Gastrocnemius medialis (tissue), 4 donors: ENCODE measurements at regions not wholly inside any gene's neighbourhood (a gene's known extent, or its start where the extent isn't known, plus 50 kb on each side); places are given as distances from the start of the nearest gene placed in this dataset.

Experiments
- ATAC-seq, 2 donors: fragments of 150-250 bp; one replicate each; pipeline ENCODE4 v1.9.1; 2016
- DNase-seq, 2 donors: peaks; one replicate each; pipeline ENCODE4 v3.0.0-alpha.2; 2019
- H3K27ac ChIP-seq, 4 donors: fragments of 200-600 bp; sonication (generic); 1 replicate in 1 of 4; 2 replicates in 3 of 4; pipeline ENCODE4 v1.5.1; 2016 to 2018; ENCODE audit warnings: mild to moderate bottlenecking in 2 of 4, moderate library complexity in 1 of 4
- H3K27me3 ChIP-seq, 3 donors: fragments of 200-600 bp; sonication (generic) in 2 of 3; 1 replicate in 1 of 3; 2 replicates in 2 of 3; pipeline versions ENCODE4 v1.5.1 to v1.6.0; 2016 to 2019; ENCODE audit warnings: mild to moderate bottlenecking in 1 of 3, moderate library complexity in 1 of 3
- H3K36me3 ChIP-seq, 2 donors: fragments of 200-600 bp; sonication (generic) in 1 of 2; one replicate each; pipeline ENCODE4 v1.5.1; 2017 to 2018
- H3K4me1 ChIP-seq, 2 donors: fragments of 200-600 bp; sonication (generic) in 1 of 2; one replicate each; pipeline ENCODE4 v1.5.1; 2016 to 2017; ENCODE audit warnings: mild to moderate bottlenecking in 2 of 2
- H3K4me3 ChIP-seq, 4 donors: fragments of 200-600 bp; sonication (generic) in 3 of 4; 1 replicate in 1 of 4; 2 replicates in 3 of 4; pipeline ENCODE4 v1.5.1; 2016 to 2019; ENCODE audit warnings: mild to moderate bottlenecking in 2 of 4
- H3K9me3 ChIP-seq, 3 donors: fragments of 200-600 bp; sonication (generic) in 2 of 3; 1 replicate in 1 of 3; 2 replicates in 2 of 3; pipeline ENCODE4 v1.5.1; 2016 to 2019
- CTCF ChIP-seq, 5 experiments: fragments of 450-650 bp in 3 of 5; fragments of 200-600 bp in 2 of 5; sonication (generic) in 2 of 5; IDR thresholded peaks in 4 of 5; conservative IDR thresholded peaks in 1 of 5; 1 replicate in 4 of 5; 2 replicates in 1 of 5; pipeline ENCODE4 v1.5.1; 2016 to 2019; ENCODE audit warnings: antibody characterized with exemption in 5 of 5, mild to moderate bottlenecking in 3 of 5, moderate library complexity in 3 of 5
- POLR2A ChIP-seq, 2 donors: fragments of 450-650 bp; IDR thresholded peaks; one replicate each; pipeline ENCODE4 v1.6.1; 2017; ENCODE audit warnings: antibody characterized with exemption in 2 of 2, mild to moderate bottlenecking in 2 of 2, moderate library complexity in 2 of 2
- in situ Hi-C, 4 donors: fragments of 200-750 bp; cut with MboI; loops; one replicate each; pipeline versions ENCODE4 v1.15.0 to v1.8.0; 2017; ENCODE audit warnings: low sequenced_read_pairs in 4 of 4
- intact Hi-C: fragments of 100-400 bp; cut with DNase I; formaldehyde crosslinking; loops from one replicate; pipeline ENCODE4 v1.15.1; 2023; ENCODE audit warnings: low total_unique reads

GRCh38 chr5:74031536-74031935 lies 405.5 kb downstream of the ARHGEF28 start:
- Histone ChIP-seq H3K4me1 (peaks cover 0 to 6% of the 10 kb centered on the region in 2 donors), H3K9me3 (no peaks in the 10 kb centered on the region), H3K4me3 (no peak overlapping the region), H3K27me3 (no peaks in the 10 kb centered on the region), H3K36me3 (no peaks in the 10 kb centered on the region), H3K27ac (no peak overlapping the region)
- DNase-seq (no peak), ATAC-seq (no peak)
- TF ChIP-seq POLR2A (IDR thresholded peaks at IDR 0.05) (no peak), CTCF (IDR thresholded peaks at IDR 0.05 in 4 of 5, conservative IDR thresholded peaks at IDR 0.05 in 1 of 5) (no peak)
- intact Hi-C loops (no loop called here), in situ Hi-C loops (loop anchor here in 2 of 4 donors (5.0 to 25.0 kb wide), 2 partner anchors 606 to 616 kb away; partner anchors contain the start of gene ENC1 (in 1 of the 2))

GRCh38 chr5:74030821-74031220 lies 404.8 kb downstream of the ARHGEF28 start:
- intact Hi-C loops = no loop called here

GRCh38 chr5:74030371-74030770 lies 404.4 kb downstream of the ARHGEF28 start:
- H3K27ac ChIP-seq = no peak overlapping the region
- in situ Hi-C loops (loop anchor here in 2 of 4 donors (5.0 to 25.0 kb wide), 2 partner anchors 607 to 617 kb away; partner anchors contain the start of gene ENC1 (in 1 of the 2)), intact Hi-C loops (no loop called here)
- no peak for DNase-seq
- H3K4me1 ChIP-seq = peaks cover 0 to 1% of the 10 kb centered on the region in 2 donors
- no peak overlapping the region for H3K4me3 ChIP-seq
- TF ChIP-seq CTCF (IDR thresholded peaks at IDR 0.05 in 4 of 5, conservative IDR thresholded peaks at IDR 0.05 in 1 of 5) (no peak), POLR2A (IDR thresholded peaks at IDR 0.05) (no peak)
- no peaks in the 10 kb centered on the region for H3K36me3 ChIP-seq
- no peaks in the 10 kb centered on the region for H3K9me3 ChIP-seq
- no peaks in the 10 kb centered on the region for H3K27me3 ChIP-seq
- ATAC-seq = no peak

More at GRCh38 chr5:74030821-74031220, 404.8 kb downstream of the ARHGEF28 start:
- in situ Hi-C loops = loop anchor here in 2 of 4 donors (5.0 to 25.0 kb wide), 2 partner anchors 606 to 616 kb away; partner anchors contain the start of gene ENC1 (in 1 of the 2)
- DNase-seq (no peak), ATAC-seq (no peak)
- Histone ChIP-seq H3K27ac (no peak overlapping the region), H3K27me3 (no peaks in the 10 kb centered on the region), H3K9me3 (no peaks in the 10 kb centered on the region), H3K4me1 (peaks cover 0 to 6% of the 10 kb centered on the region in 2 donors), H3K4me3 (no peak overlapping the region), H3K36me3 (no peaks in the 10 kb centered on the region)
- TF ChIP-seq POLR2A (IDR thresholded peaks at IDR 0.05) (no peak), CTCF (IDR thresholded peaks at IDR 0.05 in 4 of 5, conservative IDR thresholded peaks at IDR 0.05 in 1 of 5) (no peak)

GRCh38 chr5:74028976-74029375 lies 403.0 kb downstream of the ARHGEF28 start:
- Histone ChIP-seq H3K4me3 (no peak overlapping the region), H3K27me3 (no peaks in the 10 kb centered on the region), H3K27ac (no peak overlapping the region), H3K36me3 (no peaks in the 10 kb centered on the region), H3K4me1 (no peaks in the 10 kb centered on the region), H3K9me3 (no peaks in the 10 kb centered on the region)
- in situ Hi-C loops = loop anchor here in 1 of 4 donors (25.0 kb wide), 1 partner anchor 608 kb away; the partner anchor contains the start of gene ENC1
- TF ChIP-seq CTCF (IDR thresholded peaks at IDR 0.05 in 4 of 5, conservative IDR thresholded peaks at IDR 0.05 in 1 of 5) (no peak), POLR2A (IDR thresholded peaks at IDR 0.05) (no peak)
- DNase-seq (no peak), ATAC-seq (no peak)
- intact Hi-C loops = no loop called here

GRCh38 chr5:74028406-74028805 lies 402.4 kb downstream of the ARHGEF28 start:
- intact Hi-C loops (no loop called here), in situ Hi-C loops (loop anchor here in 1 of 4 donors (25.0 kb wide), 1 partner anchor 609 kb away; the partner anchor contains the start of gene ENC1)
- Histone ChIP-seq H3K36me3 (no peaks in the 10 kb centered on the region), H3K27me3 (no peaks in the 10 kb centered on the region), H3K4me3 (no peak overlapping the region), H3K27ac (no peak overlapping the region), H3K9me3 (no peaks in the 10 kb centered on the region), H3K4me1 (no peaks in the 10 kb centered on the region)
- ATAC-seq = no peak
- no peak for DNase-seq
- TF ChIP-seq POLR2A (IDR thresholded peaks at IDR 0.05) (no peak), CTCF (IDR thresholded peaks at IDR 0.05 in 4 of 5, conservative IDR thresholded peaks at IDR 0.05 in 1 of 5) (no peak)
